ENCODE measurements at regions not wholly inside any gene's neighbourhood (a gene's known extent, or its start where the extent isn't known, plus 50 kb on each side); places are given as distances from the start of the nearest gene placed in this dataset.

DNA sequence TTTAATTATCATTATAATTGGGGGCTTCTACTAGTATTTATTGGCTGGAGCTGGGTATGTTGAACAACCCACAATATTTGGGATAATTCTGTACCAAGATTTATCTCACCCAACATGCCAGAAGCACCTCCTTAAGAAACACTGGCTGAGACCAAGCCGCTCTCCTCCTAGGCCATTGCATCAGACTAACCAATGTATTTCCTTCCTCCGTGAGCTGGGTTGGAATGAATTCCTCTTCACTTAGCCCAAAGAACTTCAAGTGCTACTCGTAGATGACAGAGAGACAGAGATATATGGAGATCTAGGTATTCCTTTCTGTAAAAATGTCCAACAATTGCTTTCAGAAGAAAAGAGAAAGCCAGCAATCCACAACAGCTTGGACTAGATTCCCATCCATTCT lies 87.2 kb upstream of the ETS2 start (continued):
- TF ChIP-seq, protein P1, sequence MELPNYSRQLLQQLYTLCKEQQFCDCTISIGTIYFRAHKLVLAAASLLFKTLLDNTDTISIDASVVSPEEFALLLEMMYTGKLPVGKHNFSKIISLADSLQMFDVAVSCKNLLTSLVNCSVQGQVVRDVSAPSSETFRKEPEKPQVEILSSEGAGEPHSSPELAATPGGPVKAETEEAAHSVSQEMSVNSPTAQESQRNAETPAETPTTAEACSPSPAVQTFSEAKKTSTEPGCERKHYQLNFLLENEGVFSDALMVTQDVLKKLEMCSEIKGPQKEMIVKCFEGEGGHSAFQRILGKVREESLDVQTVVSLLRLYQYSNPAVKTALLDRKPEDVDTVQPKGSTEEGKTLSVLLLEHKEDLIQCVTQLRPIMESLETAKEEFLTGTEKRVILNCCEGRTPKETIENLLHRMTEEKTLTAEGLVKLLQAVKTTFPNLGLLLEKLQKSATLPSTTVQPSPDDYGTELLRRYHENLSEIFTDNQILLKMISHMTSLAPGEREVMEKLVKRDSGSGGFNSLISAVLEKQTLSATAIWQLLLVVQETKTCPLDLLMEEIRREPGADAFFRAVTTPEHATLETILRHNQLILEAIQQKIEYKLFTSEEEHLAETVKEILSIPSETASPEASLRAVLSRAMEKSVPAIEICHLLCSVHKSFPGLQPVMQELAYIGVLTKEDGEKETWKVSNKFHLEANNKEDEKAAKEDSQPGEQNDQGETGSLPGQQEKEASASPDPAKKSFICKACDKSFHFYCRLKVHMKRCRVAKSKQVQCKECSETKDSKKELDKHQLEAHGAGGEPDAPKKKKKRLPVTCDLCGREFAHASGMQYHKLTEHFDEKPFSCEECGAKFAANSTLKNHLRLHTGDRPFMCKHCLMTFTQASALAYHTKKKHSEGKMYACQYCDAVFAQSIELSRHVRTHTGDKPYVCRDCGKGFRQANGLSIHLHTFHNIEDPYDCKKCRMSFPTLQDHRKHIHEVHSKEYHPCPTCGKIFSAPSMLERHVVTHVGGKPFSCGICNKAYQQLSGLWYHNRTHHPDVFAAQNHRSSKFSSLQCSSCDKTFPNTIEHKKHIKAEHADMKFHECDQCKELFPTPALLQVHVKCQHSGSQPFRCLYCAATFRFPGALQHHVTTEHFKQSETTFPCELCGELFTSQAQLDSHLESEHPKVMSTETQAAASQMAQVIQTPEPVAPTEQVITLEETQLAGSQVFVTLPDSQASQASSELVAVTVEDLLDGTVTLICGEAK (IDR thresholded peaks at IDR 0.05; ENCODE audit: borderline replicate concordance), result no peak
- no peak for TF ChIP-seq CREM (IDR thresholded peaks at IDR 0.05; ENCODE audit: low read depth)
- TF ChIP-seq, protein P2, sequence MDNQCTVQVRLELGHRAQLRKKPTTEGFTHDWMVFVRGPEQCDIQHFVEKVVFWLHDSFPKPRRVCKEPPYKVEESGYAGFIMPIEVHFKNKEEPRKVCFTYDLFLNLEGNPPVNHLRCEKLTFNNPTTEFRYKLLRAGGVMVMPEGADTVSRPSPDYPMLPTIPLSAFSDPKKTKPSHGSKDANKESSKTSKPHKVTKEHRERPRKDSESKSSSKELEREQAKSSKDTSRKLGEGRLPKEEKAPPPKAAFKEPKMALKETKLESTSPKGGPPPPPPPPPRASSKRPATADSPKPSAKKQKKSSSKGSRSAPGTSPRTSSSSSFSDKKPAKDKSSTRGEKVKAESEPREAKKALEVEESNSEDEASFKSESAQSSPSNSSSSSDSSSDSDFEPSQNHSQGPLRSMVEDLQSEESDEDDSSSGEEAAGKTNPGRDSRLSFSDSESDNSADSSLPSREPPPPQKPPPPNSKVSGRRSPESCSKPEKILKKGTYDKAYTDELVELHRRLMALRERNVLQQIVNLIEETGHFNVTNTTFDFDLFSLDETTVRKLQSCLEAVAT (IDR thresholded peaks at IDR 0.05), result no peak
- TF ChIP-seq RAD21 (IDR thresholded peaks at IDR 0.05; ENCODE audit: insufficient read depth, low read depth, low read length), result no peak
- TF ChIP-seq, protein P3, sequence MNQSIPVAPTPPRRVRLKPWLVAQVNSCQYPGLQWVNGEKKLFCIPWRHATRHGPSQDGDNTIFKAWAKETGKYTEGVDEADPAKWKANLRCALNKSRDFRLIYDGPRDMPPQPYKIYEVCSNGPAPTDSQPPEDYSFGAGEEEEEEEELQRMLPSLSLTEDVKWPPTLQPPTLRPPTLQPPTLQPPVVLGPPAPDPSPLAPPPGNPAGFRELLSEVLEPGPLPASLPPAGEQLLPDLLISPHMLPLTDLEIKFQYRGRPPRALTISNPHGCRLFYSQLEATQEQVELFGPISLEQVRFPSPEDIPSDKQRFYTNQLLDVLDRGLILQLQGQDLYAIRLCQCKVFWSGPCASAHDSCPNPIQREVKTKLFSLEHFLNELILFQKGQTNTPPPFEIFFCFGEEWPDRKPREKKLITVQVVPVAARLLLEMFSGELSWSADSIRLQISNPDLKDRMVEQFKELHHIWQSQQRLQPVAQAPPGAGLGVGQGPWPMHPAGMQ (IDR thresholded peaks at IDR 0.05; ENCODE audit: borderline replicate concordance), result no peak
- no peak for TF ChIP-seq ZNF217 (IDR thresholded peaks at IDR 0.05)
- no peak for TF ChIP-seq PAX5 (IDR thresholded peaks at IDR 0.05; ENCODE audit: borderline replicate concordance, low read depth, low read length)
- TF ChIP-seq, protein P4, sequence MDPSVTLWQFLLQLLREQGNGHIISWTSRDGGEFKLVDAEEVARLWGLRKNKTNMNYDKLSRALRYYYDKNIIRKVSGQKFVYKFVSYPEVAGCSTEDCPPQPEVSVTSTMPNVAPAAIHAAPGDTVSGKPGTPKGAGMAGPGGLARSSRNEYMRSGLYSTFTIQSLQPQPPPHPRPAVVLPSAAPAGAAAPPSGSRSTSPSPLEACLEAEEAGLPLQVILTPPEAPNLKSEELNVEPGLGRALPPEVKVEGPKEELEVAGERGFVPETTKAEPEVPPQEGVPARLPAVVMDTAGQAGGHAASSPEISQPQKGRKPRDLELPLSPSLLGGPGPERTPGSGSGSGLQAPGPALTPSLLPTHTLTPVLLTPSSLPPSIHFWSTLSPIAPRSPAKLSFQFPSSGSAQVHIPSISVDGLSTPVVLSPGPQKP (IDR thresholded peaks at IDR 0.05; ENCODE audit: low read depth, low read length), result no peak
- TF ChIP-seq, protein P5, sequence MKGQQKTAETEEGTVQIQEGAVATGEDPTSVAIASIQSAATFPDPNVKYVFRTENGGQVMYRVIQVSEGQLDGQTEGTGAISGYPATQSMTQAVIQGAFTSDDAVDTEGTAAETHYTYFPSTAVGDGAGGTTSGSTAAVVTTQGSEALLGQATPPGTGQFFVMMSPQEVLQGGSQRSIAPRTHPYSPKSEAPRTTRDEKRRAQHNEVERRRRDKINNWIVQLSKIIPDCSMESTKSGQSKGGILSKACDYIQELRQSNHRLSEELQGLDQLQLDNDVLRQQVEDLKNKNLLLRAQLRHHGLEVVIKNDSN (IDR thresholded peaks at IDR 0.05; ENCODE audit: borderline replicate concordance, extremely low read length, insufficient read depth, low read depth, low read length), result no peak
- TF ChIP-seq ZBED1 (IDR thresholded peaks at IDR 0.05; ENCODE audit: borderline replicate concordance), result no peak
- TF ChIP-seq, protein P6, sequence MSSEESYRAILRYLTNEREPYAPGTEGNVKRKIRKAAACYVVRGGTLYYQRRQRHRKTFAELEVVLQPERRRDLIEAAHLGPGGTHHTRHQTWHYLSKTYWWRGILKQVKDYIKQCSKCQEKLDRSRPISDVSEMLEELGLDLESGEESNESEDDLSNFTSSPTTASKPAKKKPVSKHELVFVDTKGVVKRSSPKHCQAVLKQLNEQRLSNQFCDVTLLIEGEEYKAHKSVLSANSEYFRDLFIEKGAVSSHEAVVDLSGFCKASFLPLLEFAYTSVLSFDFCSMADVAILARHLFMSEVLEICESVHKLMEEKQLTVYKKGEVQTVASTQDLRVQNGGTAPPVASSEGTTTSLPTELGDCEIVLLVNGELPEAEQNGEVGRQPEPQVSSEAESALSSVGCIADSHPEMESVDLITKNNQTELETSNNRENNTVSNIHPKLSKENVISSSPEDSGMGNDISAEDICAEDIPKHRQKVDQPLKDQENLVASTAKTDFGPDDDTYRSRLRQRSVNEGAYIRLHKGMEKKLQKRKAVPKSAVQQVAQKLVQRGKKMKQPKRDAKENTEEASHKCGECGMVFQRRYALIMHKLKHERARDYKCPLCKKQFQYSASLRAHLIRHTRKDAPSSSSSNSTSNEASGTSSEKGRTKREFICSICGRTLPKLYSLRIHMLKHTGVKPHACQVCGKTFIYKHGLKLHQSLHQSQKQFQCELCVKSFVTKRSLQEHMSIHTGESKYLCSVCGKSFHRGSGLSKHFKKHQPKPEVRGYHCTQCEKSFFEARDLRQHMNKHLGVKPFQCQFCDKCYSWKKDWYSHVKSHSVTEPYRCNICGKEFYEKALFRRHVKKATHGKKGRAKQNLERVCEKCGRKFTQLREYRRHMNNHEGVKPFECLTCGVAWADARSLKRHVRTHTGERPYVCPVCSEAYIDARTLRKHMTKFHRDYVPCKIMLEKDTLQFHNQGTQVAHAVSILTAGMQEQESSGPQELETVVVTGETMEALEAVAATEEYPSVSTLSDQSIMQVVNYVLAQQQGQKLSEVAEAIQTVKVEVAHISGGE (CRISPR knock-in tag; IDR thresholded peaks at IDR 0.05), result no peak
- TF ChIP-seq, protein P7, sequence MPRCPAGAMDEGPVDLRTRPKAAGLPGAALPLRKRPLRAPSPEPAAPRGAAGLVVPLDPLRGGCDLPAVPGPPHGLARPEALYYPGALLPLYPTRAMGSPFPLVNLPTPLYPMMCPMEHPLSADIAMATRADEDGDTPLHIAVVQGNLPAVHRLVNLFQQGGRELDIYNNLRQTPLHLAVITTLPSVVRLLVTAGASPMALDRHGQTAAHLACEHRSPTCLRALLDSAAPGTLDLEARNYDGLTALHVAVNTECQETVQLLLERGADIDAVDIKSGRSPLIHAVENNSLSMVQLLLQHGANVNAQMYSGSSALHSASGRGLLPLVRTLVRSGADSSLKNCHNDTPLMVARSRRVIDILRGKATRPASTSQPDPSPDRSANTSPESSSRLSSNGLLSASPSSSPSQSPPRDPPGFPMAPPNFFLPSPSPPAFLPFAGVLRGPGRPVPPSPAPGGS (IDR thresholded peaks at IDR 0.05; ENCODE audit: borderline replicate concordance, insufficient read depth, low read depth, low read length, poor library complexity, severe bottlenecking), result no peak
- no peak for TF ChIP-seq CBX5 (IDR thresholded peaks at IDR 0.05; ENCODE audit: low read depth)
